C4-2B (cell line): ENCODE measurements at regions not wholly inside any gene's neighbourhood (a gene's known extent, or its start where the extent isn't known, plus 50 kb on each side); places are given as distances from the start of the nearest gene placed in this dataset.

ENCODE experiments used
- ZFX ChIP-seq: fragments of 450-650 bp; IDR thresholded peaks from 2 replicates; pipeline ENCODE4 v1.6.1; 2017
- TF ChIP-seq, protein P1 (sequence below): fragments of 450-650 bp; conservative IDR thresholded peaks from 2 replicates; pipeline ENCODE4 v1.5.1; 2017; ENCODE audit warnings: mild to moderate bottlenecking

- TF ChIP-seq, protein P1, sequence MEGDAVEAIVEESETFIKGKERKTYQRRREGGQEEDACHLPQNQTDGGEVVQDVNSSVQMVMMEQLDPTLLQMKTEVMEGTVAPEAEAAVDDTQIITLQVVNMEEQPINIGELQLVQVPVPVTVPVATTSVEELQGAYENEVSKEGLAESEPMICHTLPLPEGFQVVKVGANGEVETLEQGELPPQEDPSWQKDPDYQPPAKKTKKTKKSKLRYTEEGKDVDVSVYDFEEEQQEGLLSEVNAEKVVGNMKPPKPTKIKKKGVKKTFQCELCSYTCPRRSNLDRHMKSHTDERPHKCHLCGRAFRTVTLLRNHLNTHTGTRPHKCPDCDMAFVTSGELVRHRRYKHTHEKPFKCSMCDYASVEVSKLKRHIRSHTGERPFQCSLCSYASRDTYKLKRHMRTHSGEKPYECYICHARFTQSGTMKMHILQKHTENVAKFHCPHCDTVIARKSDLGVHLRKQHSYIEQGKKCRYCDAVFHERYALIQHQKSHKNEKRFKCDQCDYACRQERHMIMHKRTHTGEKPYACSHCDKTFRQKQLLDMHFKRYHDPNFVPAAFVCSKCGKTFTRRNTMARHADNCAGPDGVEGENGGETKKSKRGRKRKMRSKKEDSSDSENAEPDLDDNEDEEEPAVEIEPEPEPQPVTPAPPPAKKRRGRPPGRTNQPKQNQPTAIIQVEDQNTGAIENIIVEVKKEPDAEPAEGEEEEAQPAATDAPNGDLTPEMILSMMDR, result no peak
- TF ChIP-seq ZFX, result no peak
These were observed 793.6 kb upstream of the ACVR2A start for GRCh38 chr2:147051248-147051647.
